Urinary bladder (tissue), 3 donors: ENCODE measurements at regions not wholly inside any gene's neighbourhood (a gene's known extent, or its start where the extent isn't known, plus 50 kb on each side); places are given as distances from the start of the nearest gene placed in this dataset.

Source experiments
- DNase-seq: peaks from one replicate; pipeline ENCODE4 v3.0.0-alpha.2; 2015; ENCODE audit errors: extremely low spot score
- H3K27ac ChIP-seq: one replicate; pipeline ENCODE4 v1.5.1; 2013; ENCODE audit warnings: low read depth, mild to moderate bottlenecking, moderate library complexity
- H3K36me3 ChIP-seq: one replicate; pipeline ENCODE4 v1.6.1; 2013; ENCODE audit warnings: mild to moderate bottlenecking, moderate library complexity; ENCODE audit not compliant: insufficient read depth
- H3K4me1 ChIP-seq: one replicate; pipeline ENCODE4 v1.6.1; 2013; ENCODE audit warnings: mild to moderate bottlenecking, moderate library complexity; ENCODE audit not compliant: insufficient read depth
- H3K4me3 ChIP-seq: one replicate; pipeline ENCODE4 v1.5.1; 2013; ENCODE audit warnings: low read depth, low read length
- WGBS: extraction: QIAGEN DNeasy Blood & Tissue Kit; methylation state at CpG from one replicate; pipeline ENCODE4 v1.1.7; 2013; 5-methylcytosine and 5-hydroxymethylcytosine counted together
- donor health status: healthy with polysubstance abuse.
- donor health status: healthy.

- Histone ChIP-seq H3K36me3 (no peaks in the 10 kb centered on the region), H3K27ac (no peak overlapping the region), H3K4me3 (no peak overlapping the region), H3K4me1 (no peaks in the 10 kb centered on the region)
- DNase-seq: no peak
- 58% methylated on average over 1 of the region's 1 CpG for WGBS
These were observed 2211.8 kb downstream of the LRRC4C start for GRCh38 chr11:39247570-39248137.

DNA sequence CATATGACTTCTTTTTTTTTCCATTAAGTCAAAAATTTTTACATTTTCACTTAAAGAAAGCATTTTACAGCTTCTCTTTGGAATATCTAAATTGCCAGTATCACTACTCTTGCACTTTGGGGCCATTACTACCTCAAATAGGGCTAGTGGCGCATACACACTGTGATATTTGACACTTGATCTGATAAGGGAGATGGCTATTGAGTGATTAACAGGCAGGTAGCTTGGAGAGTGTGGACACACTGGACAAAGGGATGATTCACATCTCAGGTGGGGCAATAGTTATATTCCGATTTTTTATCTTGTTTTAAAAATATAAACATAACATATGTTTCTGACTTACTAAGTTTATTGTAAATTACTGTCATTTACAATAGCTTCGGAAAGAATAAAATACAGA is 2219.9 kb downstream of the LRRC4C start:
- DNase-seq: no peak
- Histone ChIP-seq H3K27ac (no peak overlapping the region), H3K4me1 (no peaks in the 10 kb centered on the region), H3K4me3 (no peak overlapping the region), H3K36me3 (no peaks in the 10 kb centered on the region)
- 72% methylated on average over 3 of the region's 3 CpGs for WGBS

- no peaks in the 10 kb centered on the region for H3K4me1 ChIP-seq
- no peak for DNase-seq
- H3K4me3 ChIP-seq: no peak overlapping the region
- no peak overlapping the region for H3K27ac ChIP-seq
- H3K36me3 ChIP-seq: no peaks in the 10 kb centered on the region
- 63% methylated on average over 1 of the region's 1 CpG for WGBS
These were observed 2222.5 kb downstream of the LRRC4C start for GRCh38 chr11:39236916-39237315.

DNA sequence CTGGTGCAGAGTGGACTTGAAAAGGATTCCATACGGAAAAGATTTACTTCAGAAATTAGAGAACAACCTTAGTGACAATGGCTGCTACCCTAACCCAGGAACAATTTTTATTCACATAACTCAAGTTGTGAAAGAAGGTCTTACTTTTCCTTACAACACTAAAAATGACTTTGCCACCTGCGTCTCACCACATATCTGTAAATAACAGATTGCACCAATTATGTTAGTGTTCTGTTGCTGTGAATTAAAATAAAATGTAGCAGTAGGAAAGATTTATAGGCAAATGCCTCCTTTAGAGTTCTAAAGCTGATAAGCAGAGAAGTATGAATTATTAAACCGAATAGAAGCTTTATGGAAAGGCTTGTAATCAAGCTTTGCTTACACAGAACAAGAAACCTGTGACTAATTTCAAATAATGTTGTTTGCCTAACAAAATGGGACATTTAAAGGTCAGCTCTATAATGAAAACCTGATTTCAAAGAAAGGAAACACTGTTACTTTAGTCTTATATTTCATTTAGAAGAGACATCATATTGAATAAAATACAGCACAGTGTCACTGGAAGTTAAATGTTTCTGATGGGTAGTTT is 2237.8 kb downstream of the LRRC4C start:
- DNase-seq: no peak
- Histone ChIP-seq H3K27ac (no peak overlapping the region), H3K4me1 (no peaks in the 10 kb centered on the region), H3K4me3 (no peak overlapping the region), H3K36me3 (no peaks in the 10 kb centered on the region)
- 49% methylated on average over 3 of the region's 3 CpGs for WGBS

DNA sequence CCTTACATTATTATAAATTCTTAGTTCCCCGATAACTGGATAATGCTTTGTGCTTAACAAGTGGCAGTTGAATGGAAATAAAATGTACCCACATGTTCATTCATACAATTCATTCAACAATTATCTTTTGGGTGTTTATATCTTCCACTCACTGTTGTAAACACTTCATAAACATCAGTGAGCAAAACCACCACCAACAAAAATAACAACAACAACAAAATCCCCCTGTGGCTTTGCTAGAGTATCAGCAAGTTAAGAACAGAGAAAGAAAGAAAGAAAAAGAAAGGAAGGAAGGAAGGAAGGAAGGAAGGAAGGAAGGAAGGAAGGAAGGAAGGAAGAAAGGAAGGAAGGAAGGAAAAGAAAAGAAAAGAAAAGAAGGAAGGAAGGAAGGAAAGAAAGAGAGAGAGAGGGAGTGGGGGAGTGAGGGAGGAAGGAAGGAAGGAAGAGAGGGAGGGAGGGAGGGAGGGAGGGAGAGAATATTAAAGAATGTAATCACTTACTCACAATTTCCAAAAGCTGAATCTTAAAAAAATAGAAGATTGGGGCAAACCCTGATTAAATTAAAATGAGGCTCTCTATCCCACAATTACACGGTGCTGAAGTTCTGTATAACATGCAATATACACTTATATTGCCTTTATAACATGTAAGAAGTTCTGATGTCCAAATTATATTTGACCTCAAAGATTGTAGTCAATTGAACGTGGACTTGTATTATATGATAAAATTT is 2238.8 kb downstream of the LRRC4C start:
- no peaks in the 10 kb centered on the region for H3K4me1 ChIP-seq
- WGBS: 77% methylated on average over 3 of the region's 3 CpGs
- H3K4me3 ChIP-seq: no peak overlapping the region
- no peak overlapping the region for H3K27ac ChIP-seq
- no peaks in the 10 kb centered on the region for H3K36me3 ChIP-seq
- DNase-seq: no peak

DNA sequence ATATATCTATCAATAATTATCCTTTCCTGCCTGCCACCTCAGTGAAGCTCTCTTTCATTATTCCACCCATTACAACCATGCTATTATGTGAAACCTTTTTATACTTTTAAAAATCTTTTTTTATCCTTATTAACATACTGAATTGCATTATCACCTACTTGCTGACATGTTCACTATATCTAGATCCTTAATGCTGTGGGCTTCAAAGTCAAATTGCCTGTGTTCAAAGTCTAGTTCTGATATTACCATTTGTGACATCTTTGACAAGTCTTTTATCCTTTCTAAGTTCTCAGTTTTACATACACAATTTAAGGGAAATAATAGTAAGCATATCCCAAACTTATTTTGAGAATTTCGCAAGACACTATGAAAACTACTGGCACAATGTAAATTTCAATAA is 2239.4 kb downstream of the LRRC4C start:
- WGBS: 93% methylated on average over 1 of the region's 1 CpG
- DNase-seq: no peak
- Histone ChIP-seq H3K36me3 (no peaks in the 10 kb centered on the region), H3K27ac (no peak overlapping the region), H3K4me3 (no peak overlapping the region), H3K4me1 (no peaks in the 10 kb centered on the region)

- 82% methylated on average over 2 of the region's 2 CpGs for WGBS
- no peak overlapping the region for H3K27ac ChIP-seq
- H3K36me3 ChIP-seq: no peaks in the 10 kb centered on the region
- H3K4me3 ChIP-seq: no peak overlapping the region
- no peak for DNase-seq
- H3K4me1 ChIP-seq: no peaks in the 10 kb centered on the region
These were observed 2249.5 kb downstream of the LRRC4C start for GRCh38 chr11:39209981-39210380.

GRCh38 chr11:39205236-39205995 is 2254.0 kb downstream of the LRRC4C start:
- Histone ChIP-seq H3K36me3 (no peaks in the 10 kb centered on the region), H3K4me1 (no peaks in the 10 kb centered on the region), H3K27ac (no peak overlapping the region), H3K4me3 (no peak overlapping the region)
- 56% methylated on average over 3 of the region's 3 CpGs for WGBS
- no peak for DNase-seq

GRCh38 chr11:39192671-39193070 is 2266.8 kb downstream of the LRRC4C start:
- Histone ChIP-seq H3K36me3 (no peaks in the 10 kb centered on the region), H3K27ac (no peak overlapping the region), H3K4me3 (no peak overlapping the region), H3K4me1 (no peaks in the 10 kb centered on the region)
- WGBS: 97% methylated on average over 24 of the region's 24 CpGs
- no peak for DNase-seq

DNA sequence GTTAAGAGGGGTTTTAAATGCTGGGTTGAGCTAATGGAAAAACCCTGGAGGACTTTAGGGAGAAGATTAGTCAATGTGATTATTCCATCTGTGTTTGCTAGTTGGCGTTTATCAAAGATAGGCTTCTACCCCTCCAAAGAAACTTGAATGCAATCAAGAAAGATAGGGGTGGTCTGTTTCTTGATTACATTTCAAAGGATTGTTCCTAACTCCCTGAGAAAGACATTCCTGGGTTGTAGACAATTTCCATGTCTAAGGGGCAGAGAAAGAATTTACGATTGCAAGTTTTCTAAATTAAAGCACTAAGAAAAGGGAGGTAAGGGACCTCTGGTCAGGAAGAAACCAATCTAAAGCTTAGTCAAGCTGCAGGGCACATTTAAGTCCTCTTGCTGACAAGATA is 2268.7 kb downstream of the LRRC4C start:
- Histone ChIP-seq H3K4me1 (no peaks in the 10 kb centered on the region), H3K36me3 (no peaks in the 10 kb centered on the region), H3K27ac (no peak overlapping the region), H3K4me3 (no peak overlapping the region)
- WGBS: 42% methylated on average over 2 of the region's 2 CpGs
- no peak for DNase-seq

- H3K36me3 ChIP-seq: no peaks in the 10 kb centered on the region
- DNase-seq: no peak
- H3K4me3 ChIP-seq: no peak overlapping the region
- H3K27ac ChIP-seq: no peak overlapping the region
- H3K4me1 ChIP-seq: no peaks in the 10 kb centered on the region
- WGBS: 90% methylated on average over 4 of the region's 4 CpGs
These were observed 2281.8 kb downstream of the LRRC4C start for GRCh38 chr11:39177678-39178077.

DNA sequence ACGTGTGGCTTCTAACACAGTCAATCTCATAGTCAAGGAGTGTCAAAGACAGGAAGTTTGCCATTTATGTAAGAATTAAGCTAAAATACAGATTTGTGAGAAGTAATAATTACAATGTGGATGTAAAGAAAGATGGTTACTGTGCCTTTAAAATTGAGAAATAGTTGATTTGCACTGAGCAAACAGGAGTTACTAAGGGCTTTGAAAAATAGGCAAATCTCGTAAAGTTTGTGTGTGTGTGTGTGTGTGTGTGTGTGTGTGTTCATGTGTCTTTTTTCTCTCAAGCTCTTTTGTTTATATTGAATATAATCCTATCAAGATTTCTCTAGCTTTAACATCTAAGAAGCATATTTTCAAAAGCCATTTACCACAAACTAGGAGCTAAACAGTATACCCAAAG is 2284.5 kb downstream of the LRRC4C start:
- WGBS: 34% methylated on average over 2 of the region's 2 CpGs

DNA sequence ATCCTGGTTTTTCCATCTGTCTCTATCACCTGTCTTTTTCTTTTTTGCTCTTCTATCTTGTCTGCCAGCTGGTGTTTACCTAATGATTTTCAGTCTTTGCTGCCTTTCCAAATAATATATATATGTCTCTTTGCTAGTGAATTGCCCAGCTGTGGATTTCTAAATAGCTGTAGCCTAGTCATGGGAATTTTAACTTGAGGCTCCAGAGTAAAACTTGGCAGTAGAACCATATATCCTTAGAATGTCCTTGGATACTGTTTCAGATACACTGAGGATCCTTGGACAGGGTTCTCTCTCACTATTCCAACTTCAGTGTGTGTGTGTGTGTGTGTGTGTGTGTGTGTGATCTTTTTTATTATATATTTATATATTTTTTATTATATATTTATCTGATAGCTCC is 2285.3 kb downstream of the LRRC4C start:
- Histone ChIP-seq H3K36me3 (no peaks in the 10 kb centered on the region), H3K27ac (no peak overlapping the region), H3K4me1 (no peaks in the 10 kb centered on the region), H3K4me3 (no peak overlapping the region)
- no peak for DNase-seq

More for the DNA sequence above, 2284.5 kb downstream of the LRRC4C start:
- Histone ChIP-seq H3K4me1 (no peaks in the 10 kb centered on the region), H3K36me3 (no peaks in the 10 kb centered on the region), H3K27ac (no peak overlapping the region), H3K4me3 (no peak overlapping the region)
- no peak for DNase-seq

DNA sequence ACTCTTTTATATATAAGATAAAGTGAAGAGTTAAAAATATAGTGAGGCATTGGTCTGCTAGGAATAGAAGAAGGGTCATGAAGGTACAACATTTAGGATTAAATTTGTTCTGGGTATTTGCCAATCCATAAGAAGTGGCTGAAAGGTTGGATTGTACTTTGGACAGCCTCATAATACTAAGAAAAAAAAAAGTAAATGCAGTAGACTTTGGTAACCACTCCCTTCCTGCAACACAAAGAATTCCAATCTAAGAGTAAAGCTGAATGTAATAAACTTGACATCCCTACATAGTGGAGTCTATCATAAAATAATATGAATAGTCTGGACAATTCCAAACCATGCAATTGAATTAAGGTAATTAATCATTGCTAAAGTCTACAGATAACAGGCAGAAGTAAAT is 2294.4 kb downstream of the LRRC4C start:
- no peak for DNase-seq
- H3K27ac ChIP-seq: no peak overlapping the region
- no peaks in the 10 kb centered on the region for H3K4me1 ChIP-seq
- no peak overlapping the region for H3K4me3 ChIP-seq
- H3K36me3 ChIP-seq: no peaks in the 10 kb centered on the region
